Right atrium auricular region (tissue), 2 donors: ENCODE measurements at regions not wholly inside any gene's neighbourhood (a gene's known extent, or its start where the extent isn't known, plus 50 kb on each side); places are given as distances from the start of the nearest gene placed in this dataset.

ENCODE experiments used
- DNase-seq: peaks from one replicate; pipeline ENCODE4 v3.0.0-alpha.2; 2019; ENCODE audit warnings: low spot score
- H3K27ac ChIP-seq, 2 donors: fragments of 200-600 bp; sonication (generic); 1 replicate in 1 of 2; 2 replicates in 1 of 2; pipeline ENCODE4 v1.5.1; 2016 to 2019
- H3K27me3 ChIP-seq, 2 donors: fragments of 200-600 bp; sonication (generic); one replicate each; pipeline versions ENCODE4 v1.5.1 to v1.6.0; 2017 to 2019
- H3K36me3 ChIP-seq: fragments of 200-600 bp; sonication (generic); one replicate; pipeline ENCODE4 v1.5.1; 2016
- H3K4me1 ChIP-seq, 2 donors: fragments of 200-600 bp; sonication (generic); one replicate each; pipeline versions ENCODE4 v1.5.1 to v1.6.0; 2017 to 2019
- H3K4me3 ChIP-seq, 2 donors: fragments of 200-600 bp; sonication (generic); 1 replicate in 1 of 2; 2 replicates in 1 of 2; pipeline ENCODE4 v1.5.1; 2017 to 2019; ENCODE audit warnings: mild to moderate bottlenecking in 1 of 2, moderate library complexity in 1 of 2
- H3K9me3 ChIP-seq, 2 donors: fragments of 200-600 bp; sonication (generic); one replicate each; pipeline ENCODE4 v1.5.1; 2019
- CTCF ChIP-seq, 2 donors: fragments of 200-600 bp; sonication (generic); IDR thresholded peaks; one replicate each; pipeline ENCODE4 v1.5.1; 2019; ENCODE audit warnings: antibody characterized with exemption in 2 of 2

- no peaks in the 10 kb centered on the region for H3K36me3 ChIP-seq
- peak in 1 of 2 donors; percentile 12 for TF ChIP-seq CTCF (IDR thresholded peaks at IDR 0.05)
- no peaks in the 10 kb centered on the region for H3K27me3 ChIP-seq
- no peak overlapping the region for H3K4me3 ChIP-seq
- no peaks in the 10 kb centered on the region for H3K4me1 ChIP-seq
- no peak for DNase-seq
- H3K9me3 ChIP-seq: no peaks in the 10 kb centered on the region
- no peak overlapping the region for H3K27ac ChIP-seq
These were observed 90.0 kb upstream of the DTNBP1 start for GRCh38 chr6:15752820-15753219.

- no peaks in the 10 kb centered on the region for H3K27me3 ChIP-seq
- no peaks in the 10 kb centered on the region for H3K36me3 ChIP-seq
- no peak overlapping the region for H3K4me3 ChIP-seq
- no peak for TF ChIP-seq CTCF (IDR thresholded peaks at IDR 0.05)
- no peak for DNase-seq
- H3K4me1 ChIP-seq: no peaks in the 10 kb centered on the region
- H3K9me3 ChIP-seq: no peaks in the 10 kb centered on the region
- H3K27ac ChIP-seq: no peak overlapping the region
These were observed 89.0 kb upstream of the DTNBP1 start for GRCh38 chr6:15751721-15752350.

GRCh38 chr6:15748341-15748740 lies 85.5 kb upstream of the DTNBP1 start:
- TF ChIP-seq CTCF (IDR thresholded peaks at IDR 0.05): no peak
- Histone ChIP-seq H3K27me3 (no peaks in the 10 kb centered on the region), H3K4me3 (no peak overlapping the region), H3K36me3 (no peaks in the 10 kb centered on the region), H3K27ac (no peak overlapping the region), H3K4me1 (no peaks in the 10 kb centered on the region), H3K9me3 (no peaks in the 10 kb centered on the region)
- no peak for DNase-seq

GRCh38 chr6:15747354-15747883 lies 84.6 kb upstream of the DTNBP1 start:
- Histone ChIP-seq H3K9me3 (no peaks in the 10 kb centered on the region), H3K27me3 (no peaks in the 10 kb centered on the region), H3K4me3 (no peak overlapping the region), H3K4me1 (no peaks in the 10 kb centered on the region), H3K36me3 (no peaks in the 10 kb centered on the region), H3K27ac (no peak overlapping the region)
- TF ChIP-seq CTCF (IDR thresholded peaks at IDR 0.05): no peak
- no peak for DNase-seq

- Histone ChIP-seq H3K36me3 (no peaks in the 10 kb centered on the region), H3K27me3 (no peaks in the 10 kb centered on the region), H3K27ac (no peak overlapping the region), H3K4me3 (no peak overlapping the region), H3K9me3 (no peaks in the 10 kb centered on the region), H3K4me1 (no peaks in the 10 kb centered on the region)
- DNase-seq: no peak
- TF ChIP-seq CTCF (IDR thresholded peaks at IDR 0.05): no peak
These were observed 83.0 kb upstream of the DTNBP1 start for GRCh38 chr6:15745781-15746180.
